Hindlimb muscle (tissue), 1 donor: ENCODE measurements at regions not wholly inside any gene's neighbourhood (a gene's known extent, or its start where the extent isn't known, plus 50 kb on each side); places are given as distances from the start of the nearest gene placed in this dataset.
"Not testable (repeated sequence)": the region's sequence is repeated elsewhere in the genome, so short reads cannot be mapped to it uniquely, and the experiment has no call there.

ENCODE experiments used
- DNase-seq: peaks from one replicate; pipeline ENCODE4 v3.0.0-alpha.2; 2013

GRCh38 chr6:168873278-168874190 is 380.1 kb downstream of the THBS2 start:
- DNase-seq = no peak

GRCh38 chr6:168871642-168872315 is 381.9 kb downstream of the THBS2 start:
- peak; percentile 37 for DNase-seq

DNA sequence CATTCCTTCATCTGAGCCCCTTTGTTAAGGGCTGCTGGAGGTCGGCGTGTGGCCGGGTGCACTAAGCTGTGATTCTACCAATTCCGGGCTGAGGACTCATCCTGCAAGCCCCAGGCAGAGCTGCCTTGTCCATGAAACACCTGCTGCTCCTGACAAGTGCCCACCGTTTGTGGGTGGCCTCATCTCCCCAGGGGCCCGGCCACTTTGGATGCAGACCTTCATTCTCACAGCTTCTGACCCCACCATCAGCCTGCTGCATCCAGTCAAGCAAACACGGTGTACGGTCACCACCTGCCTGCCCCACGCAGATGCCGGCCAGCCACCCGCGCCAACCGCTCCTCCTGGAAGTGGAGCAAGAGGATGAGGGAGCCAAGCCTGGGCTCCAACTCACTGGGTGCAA is 382.7 kb downstream of the THBS2 start:
- no peak for DNase-seq

DNA sequence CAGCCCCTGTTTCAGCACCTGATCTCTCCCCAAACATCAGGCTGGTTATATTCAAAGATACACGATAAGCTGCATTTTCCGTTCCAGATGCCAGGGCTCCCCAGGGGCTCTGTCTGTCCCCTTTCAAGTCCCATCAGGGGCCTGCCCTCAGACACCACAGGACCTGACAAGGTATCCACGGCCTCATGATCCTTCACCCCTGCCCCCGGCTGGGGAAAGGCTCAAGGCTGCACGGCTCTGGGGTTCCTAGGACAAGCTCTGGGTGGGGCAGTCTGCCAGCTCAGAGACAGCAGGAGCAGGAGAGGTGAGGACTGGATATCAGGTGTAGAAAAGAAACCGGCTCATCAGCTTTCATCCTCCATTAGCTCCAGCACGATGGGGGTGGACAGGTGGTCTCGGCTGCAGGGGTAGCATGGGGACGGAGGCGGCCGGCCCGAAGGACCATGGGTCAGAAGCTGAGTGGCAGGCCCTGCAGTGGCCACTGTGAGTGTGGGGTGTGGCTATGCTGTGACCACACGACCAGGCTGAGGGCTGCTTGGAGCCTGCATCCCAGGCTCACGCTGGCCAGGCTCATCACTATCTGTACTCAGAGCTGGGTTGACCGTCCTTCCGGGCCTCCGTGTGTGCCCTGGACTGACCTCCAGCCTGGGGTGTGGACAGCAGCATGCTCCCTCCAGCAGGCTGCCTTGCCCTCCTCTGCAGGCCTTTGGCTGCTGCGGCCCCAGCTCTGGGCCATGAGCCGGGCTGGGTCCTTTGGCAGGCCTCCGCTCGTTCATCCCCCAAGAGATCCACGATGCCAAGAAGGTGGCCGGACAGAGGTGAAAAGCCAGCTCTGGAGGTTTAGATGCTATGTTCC is 386.2 kb downstream of the THBS2 start:
- no peak for DNase-seq

GRCh38 chr6:168866534-168866933 is 387.1 kb downstream of the THBS2 start:
- no peak for DNase-seq

DNA sequence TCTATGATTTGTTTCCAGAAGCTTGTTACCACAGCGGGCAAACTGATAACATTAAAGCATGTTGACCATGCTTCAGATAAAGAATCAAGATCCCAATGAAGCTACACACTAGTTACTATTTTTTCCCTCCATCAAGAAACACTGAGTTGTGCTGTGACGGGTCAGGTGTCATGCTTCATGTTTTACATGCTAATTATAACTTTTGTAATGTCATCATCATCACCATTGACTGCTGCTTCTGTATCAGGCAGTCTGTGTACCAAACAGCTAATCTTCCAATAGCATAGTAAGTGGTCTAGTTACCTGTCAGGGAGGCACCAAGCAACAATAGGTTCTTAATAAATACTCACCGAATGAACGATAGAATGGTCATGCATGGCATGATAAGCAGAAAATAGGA is 388.1 kb downstream of the THBS2 start:
- DNase-seq = no peak

- no peak for DNase-seq
Measured at GRCh38 chr6:168864541-168865460, 388.8 kb downstream of the THBS2 start.

- no peak for DNase-seq
Measured at GRCh38 chr6:168863467-168863866, 390.2 kb downstream of the THBS2 start.

DNA sequence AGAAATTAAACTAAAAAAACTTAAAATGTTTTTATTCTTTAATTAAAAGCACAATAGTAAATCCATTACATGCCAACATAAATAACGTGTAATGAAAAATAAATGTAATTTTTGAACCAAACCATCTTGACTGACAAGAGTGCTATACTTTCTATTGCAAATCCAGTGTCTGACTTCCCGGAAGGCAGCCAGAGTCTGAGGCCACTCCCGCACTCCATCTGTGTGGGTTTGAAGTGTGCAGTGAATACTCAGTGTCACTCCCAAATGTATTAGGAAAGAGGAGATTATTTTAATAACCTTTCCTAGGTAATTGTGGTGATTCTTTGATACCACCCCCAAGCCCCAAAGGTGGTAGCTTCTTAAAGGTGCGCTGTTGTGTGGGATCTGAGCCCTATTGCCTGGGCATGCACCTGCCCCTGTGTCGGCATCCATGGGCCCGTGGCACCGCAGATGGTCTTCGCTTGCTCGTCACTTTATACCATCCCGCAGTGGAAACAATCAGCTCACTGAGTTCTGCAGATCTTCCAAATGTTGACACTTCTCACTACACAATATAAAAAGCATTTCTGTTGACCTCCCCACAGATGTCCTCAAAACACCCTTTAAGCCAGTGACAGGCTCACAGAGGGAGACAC is 391.2 kb downstream of the THBS2 start:
- DNase-seq = no peak

DNA sequence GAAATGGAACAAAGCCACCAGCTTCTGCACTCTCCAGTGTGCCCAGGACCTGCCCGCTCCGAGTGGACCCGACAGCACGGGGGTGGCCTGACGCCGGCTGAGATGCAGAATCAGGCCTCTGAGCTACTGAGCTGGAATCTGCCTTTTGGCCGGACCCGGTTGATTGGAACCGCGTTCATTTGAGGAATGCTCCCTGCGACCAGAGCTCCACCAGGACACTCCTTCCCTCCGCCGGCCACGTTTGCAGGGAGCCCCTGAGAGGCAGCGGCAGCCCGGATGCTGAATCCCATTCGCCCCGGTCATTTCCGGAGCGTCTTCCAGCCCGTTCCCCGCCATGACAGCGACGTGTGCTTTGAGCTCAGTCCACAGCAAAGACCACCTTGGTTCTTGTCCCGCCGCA is 392.7 kb downstream of the THBS2 start:
- no peak for DNase-seq

- no peak for DNase-seq
Measured at GRCh38 chr6:168860341-168860740, 393.3 kb downstream of the THBS2 start.

GRCh38 chr6:168858926-168859325 is 394.7 kb downstream of the THBS2 start:
- no peak for DNase-seq

- DNase-seq = no peak
Measured at GRCh38 chr6:168856914-168857313, 396.7 kb downstream of the THBS2 start.

DNA sequence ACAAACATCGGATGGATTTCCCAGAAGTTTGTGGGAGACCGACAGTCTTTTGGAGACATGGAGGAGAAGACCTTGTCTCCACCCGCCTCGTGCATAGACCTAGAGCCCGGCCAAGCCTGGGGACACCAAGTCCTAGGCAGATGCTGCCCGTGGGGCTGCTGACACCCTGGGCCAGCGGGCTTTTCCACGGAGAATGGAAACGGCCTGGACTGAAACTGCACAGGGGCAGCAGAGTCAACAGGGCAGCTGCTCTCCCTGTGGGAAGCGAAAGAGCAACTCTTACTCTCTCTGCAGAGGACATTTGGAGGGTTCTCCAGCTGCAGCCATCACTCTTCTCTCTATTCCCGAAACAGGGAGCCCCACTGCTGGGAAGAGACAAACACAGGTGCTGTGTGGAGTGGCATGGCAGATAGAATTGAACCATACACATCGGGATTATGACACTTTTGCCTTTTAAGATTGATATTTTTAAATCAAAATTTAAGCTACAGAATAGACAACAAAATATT is 401.2 kb downstream of the THBS2 start:
- DNase-seq = no peak

- no peak for DNase-seq
Measured at GRCh38 chr6:168851460-168852375, 401.9 kb downstream of the THBS2 start.

DNA sequence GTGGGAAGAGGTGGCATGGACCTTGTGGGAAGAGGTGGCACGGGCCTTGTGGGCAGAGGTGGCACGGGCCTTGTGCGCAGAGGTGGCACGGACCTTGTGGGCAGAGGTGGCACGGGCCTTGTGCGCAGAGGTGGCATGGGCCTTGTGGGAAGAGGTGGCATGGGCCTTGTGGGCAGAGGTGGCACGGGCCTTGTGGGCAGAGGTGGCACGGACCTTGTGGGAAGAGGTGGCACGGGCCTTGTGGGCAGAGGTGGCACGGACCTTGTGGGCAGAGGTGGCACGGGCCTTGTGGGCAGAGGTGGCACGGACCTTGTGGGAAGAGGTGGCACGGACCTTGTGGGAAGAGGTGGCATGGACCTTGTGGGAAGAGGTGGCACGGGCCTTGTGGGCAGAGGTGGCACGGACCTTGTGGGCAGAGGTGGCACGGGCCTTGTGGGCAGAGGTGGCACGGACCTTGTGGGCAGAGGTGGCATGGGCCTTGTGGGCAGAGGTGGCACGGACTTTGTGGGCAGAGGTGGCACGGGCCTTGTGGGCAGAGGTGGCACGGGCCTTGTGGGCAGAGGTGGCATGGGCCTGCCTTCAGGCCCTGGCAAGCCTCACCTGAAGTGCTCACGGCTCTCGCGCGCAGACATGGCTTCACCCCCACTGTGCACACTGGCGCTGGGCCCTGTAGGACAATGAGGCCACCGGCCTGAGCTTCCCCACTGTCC is 403.5 kb downstream of the THBS2 start:
- not testable (repeated sequence) for DNase-seq

- no peak for DNase-seq
Measured at GRCh38 chr6:168849459-168849858, 404.2 kb downstream of the THBS2 start.

DNA sequence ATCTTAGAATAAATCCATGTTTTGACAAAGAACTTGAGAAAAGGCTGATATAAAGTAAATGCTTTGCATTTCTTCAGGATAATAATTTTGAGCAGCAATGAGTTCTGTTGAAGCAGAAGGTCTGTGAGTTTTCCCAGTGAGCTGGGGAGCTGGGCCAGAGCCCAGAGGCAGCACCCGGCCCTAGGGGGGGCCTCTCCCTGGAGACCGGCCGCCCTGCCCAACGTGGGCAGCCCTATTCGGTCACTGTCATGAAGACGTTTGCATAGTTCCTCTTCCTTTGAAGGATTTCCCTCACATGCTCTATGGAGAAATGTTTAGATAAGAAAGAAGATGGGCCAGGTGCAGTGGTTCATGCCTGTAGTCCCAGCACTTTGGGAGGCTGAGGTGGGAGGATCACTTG is 404.8 kb downstream of the THBS2 start:
- DNase-seq = no peak
